ENCODE measurements at regions not wholly inside any gene's neighbourhood (a gene's known extent, or its start where the extent isn't known, plus 50 kb on each side); places are given as distances from the start of the nearest gene placed in this dataset.

DNA sequence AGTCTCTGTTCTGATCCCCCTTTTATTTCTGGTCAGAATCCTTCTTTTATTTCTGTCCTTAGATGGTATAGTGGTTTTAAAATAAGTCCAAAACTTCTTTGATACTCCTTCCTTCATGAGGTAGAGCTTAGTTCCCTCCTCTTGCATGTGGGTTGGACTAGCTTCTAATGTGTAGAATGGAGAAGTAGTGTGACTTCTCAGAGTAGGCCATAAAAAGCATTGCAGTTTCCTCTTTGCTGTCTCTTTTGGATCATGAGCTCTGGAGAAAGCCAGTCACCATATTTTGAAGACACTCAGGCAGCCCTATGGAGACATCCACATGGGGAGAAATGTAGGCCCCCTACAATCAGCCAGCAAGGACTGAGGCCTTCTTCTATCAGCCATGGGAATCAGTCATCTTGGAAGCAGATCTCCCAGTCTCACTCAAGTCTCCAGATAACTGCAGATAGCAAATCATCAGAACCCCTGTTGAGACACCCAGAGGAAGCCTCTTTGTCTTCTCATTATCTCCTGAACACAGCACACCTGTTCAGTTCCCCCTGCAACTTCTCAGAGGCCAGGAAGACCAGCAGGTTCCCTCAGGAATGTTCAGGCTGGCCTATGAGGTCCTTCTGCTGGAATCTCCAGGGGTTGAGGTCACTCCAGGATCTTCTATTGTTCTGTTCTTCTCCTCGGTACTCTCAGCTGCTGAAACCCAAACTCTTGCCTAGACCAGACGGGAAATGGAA lies 511.9 kb upstream of the ZMIZ1 start:
- TF ChIP-seq ZBTB7A (IDR thresholded peaks at IDR 0.05; ENCODE audit: low read depth) (no peak), TEAD4 (IDR thresholded peaks at IDR 0.05) (peak; percentile 69)

- peak; percentile 64 for TF ChIP-seq YY1 (IDR thresholded peaks at IDR 0.05; ENCODE audit: low read depth)
- no peak for TF ChIP-seq CREB1 (IDR thresholded peaks at IDR 0.05; ENCODE audit: low read depth)
- TF ChIP-seq TCF12 (IDR thresholded peaks at IDR 0.05; ENCODE audit: low read depth) = peak; percentile 73; the same call in 1 of the 2 replicates
- TF ChIP-seq NFIC (IDR thresholded peaks at IDR 0.05) = peak; percentile 79
- peak; percentile 47; the same call in 1 of the 2 replicates for TF ChIP-seq ZBTB7A (IDR thresholded peaks at IDR 0.05; ENCODE audit: low read depth)
- TF ChIP-seq TEAD4 (IDR thresholded peaks at IDR 0.05) = peak; percentile 70
- TF ChIP-seq TAF1 (IDR thresholded peaks at IDR 0.05; ENCODE audit: low read depth) = no peak
- TF ChIP-seq EGR1 (IDR thresholded peaks at IDR 0.05) = no peak
- peak; percentile 39 for TF ChIP-seq MAX (IDR thresholded peaks at IDR 0.05)
- TF ChIP-seq, protein P1, sequence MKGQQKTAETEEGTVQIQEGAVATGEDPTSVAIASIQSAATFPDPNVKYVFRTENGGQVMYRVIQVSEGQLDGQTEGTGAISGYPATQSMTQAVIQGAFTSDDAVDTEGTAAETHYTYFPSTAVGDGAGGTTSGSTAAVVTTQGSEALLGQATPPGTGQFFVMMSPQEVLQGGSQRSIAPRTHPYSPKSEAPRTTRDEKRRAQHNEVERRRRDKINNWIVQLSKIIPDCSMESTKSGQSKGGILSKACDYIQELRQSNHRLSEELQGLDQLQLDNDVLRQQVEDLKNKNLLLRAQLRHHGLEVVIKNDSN (IDR thresholded peaks at IDR 0.05) = 0 out of 2 replicates have a peak, but pooled peaks have one; percentile 10
- TF ChIP-seq, protein P2, sequence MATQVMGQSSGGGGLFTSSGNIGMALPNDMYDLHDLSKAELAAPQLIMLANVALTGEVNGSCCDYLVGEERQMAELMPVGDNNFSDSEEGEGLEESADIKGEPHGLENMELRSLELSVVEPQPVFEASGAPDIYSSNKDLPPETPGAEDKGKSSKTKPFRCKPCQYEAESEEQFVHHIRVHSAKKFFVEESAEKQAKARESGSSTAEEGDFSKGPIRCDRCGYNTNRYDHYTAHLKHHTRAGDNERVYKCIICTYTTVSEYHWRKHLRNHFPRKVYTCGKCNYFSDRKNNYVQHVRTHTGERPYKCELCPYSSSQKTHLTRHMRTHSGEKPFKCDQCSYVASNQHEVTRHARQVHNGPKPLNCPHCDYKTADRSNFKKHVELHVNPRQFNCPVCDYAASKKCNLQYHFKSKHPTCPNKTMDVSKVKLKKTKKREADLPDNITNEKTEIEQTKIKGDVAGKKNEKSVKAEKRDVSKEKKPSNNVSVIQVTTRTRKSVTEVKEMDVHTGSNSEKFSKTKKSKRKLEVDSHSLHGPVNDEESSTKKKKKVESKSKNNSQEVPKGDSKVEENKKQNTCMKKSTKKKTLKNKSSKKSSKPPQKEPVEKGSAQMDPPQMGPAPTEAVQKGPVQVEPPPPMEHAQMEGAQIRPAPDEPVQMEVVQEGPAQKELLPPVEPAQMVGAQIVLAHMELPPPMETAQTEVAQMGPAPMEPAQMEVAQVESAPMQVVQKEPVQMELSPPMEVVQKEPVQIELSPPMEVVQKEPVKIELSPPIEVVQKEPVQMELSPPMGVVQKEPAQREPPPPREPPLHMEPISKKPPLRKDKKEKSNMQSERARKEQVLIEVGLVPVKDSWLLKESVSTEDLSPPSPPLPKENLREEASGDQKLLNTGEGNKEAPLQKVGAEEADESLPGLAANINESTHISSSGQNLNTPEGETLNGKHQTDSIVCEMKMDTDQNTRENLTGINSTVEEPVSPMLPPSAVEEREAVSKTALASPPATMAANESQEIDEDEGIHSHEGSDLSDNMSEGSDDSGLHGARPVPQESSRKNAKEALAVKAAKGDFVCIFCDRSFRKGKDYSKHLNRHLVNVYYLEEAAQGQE (IDR thresholded peaks at IDR 0.05; ENCODE audit: low read depth) = no peak
- TF ChIP-seq CEBPB (IDR thresholded peaks at IDR 0.05) = peak; percentile 88
- peak; percentile 68; the same call in 1 of the 2 replicates for TF ChIP-seq FOXM1 (IDR thresholded peaks at IDR 0.05; ENCODE audit: borderline replicate concordance, low read depth)
- 0 out of 2 replicates have a peak, but pooled peaks have one; percentile 2 for TF ChIP-seq RAD21 (IDR thresholded peaks at IDR 0.05; ENCODE audit: low read depth)
- peak; percentile 77; the same call in 1 of the 2 replicates for TF ChIP-seq EP300 (IDR thresholded peaks at IDR 0.05; ENCODE audit: borderline replicate concordance)
These were observed 511.3 kb upstream of the ZMIZ1 start for GRCh38 chr10:78557433-78557925.

DNA sequence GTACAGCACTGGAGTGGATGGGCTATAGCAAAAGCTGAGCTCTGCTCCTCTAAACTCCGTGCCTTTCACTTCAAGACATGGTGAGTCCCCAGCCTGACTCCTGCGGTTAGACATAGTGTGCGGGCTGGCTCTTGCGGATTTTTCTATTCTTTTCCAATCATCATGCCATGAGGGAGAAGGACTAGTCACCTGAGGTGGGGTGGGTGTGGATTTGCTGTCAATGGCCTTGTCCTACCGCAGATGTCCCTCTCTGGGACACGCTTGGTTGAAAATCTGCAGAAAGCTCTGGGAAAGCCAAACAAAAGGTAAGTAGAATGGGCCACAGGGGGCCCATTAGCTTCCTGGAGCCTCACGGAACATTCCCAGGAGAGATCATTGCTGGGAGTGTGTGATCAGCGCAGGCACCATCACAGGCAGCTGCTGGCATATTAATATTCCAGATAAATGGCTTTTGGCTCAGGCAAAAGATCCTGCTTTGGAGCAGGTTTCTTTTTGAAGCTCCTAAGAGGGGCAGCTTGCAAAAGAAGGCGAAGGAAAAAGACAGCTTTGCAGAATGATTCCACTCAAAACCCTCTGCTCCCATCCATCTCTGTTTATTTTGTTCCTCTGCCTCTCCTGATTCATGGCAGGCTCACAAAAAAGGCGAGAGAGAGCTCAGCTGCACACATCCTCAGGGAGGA lies 509.0 kb upstream of the ZMIZ1 start:
- peak; percentile 83 for TF ChIP-seq EP300 (IDR thresholded peaks at IDR 0.05; ENCODE audit: borderline replicate concordance)
- no peak for TF ChIP-seq CREB1 (IDR thresholded peaks at IDR 0.05; ENCODE audit: low read depth)
- no peak for TF ChIP-seq ZBTB7A (IDR thresholded peaks at IDR 0.05; ENCODE audit: low read depth)
- TF ChIP-seq, protein P1 (IDR thresholded peaks at IDR 0.05) = no peak
- TF ChIP-seq RAD21 (IDR thresholded peaks at IDR 0.05; ENCODE audit: low read depth) = no peak
- TF ChIP-seq TEAD4 (IDR thresholded peaks at IDR 0.05) = peak; percentile 60
- TF ChIP-seq FOXM1 (IDR thresholded peaks at IDR 0.05; ENCODE audit: borderline replicate concordance, low read depth) = peak; percentile 42; the same call in 1 of the 2 replicates
- no peak for TF ChIP-seq EGR1 (IDR thresholded peaks at IDR 0.05)
- TF ChIP-seq YY1 (IDR thresholded peaks at IDR 0.05; ENCODE audit: low read depth) = peak; percentile 46; the same call in 1 of the 2 replicates
- peak; percentile 85 for TF ChIP-seq TCF12 (IDR thresholded peaks at IDR 0.05; ENCODE audit: low read depth)
- TF ChIP-seq NFIC (IDR thresholded peaks at IDR 0.05) = peak; percentile 58
- 0 out of 2 replicates have a peak, but pooled peaks have one; percentile 11 for TF ChIP-seq TAF1 (IDR thresholded peaks at IDR 0.05; ENCODE audit: low read depth)
- TF ChIP-seq CEBPB (IDR thresholded peaks at IDR 0.05) = no peak
- TF ChIP-seq, protein P2 (IDR thresholded peaks at IDR 0.05; ENCODE audit: low read depth) = no peak
- TF ChIP-seq MAX (IDR thresholded peaks at IDR 0.05) = 0 out of 2 replicates have a peak, but pooled peaks have one; percentile 9

DNA sequence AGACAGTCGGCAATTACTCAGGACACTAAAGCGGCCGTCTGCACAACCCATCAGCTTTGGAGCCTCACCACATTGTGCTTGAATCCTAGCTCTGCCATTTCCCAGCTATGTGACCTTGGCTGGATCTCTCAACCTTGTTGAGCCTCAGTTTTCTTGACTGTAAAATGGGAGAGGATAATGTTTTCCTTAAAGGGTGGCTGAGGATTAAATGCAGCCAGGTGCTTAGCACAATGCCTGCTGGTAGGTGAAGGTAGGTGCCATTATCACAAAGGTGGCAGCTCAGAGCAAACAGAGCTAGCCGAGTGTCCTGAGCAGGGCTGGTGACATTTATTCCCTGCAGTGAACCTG lies 508.5 kb upstream of the ZMIZ1 start:
- TF ChIP-seq TEAD4 (IDR thresholded peaks at IDR 0.05) (no peak), YY1 (IDR thresholded peaks at IDR 0.05; ENCODE audit: low read depth) (no peak), EP300 (IDR thresholded peaks at IDR 0.05; ENCODE audit: borderline replicate concordance) (no peak), FOXM1 (IDR thresholded peaks at IDR 0.05; ENCODE audit: borderline replicate concordance, low read depth) (no peak), CEBPB (IDR thresholded peaks at IDR 0.05) (no peak), ZBTB7A (IDR thresholded peaks at IDR 0.05; ENCODE audit: low read depth) (no peak), EGR1 (IDR thresholded peaks at IDR 0.05) (no peak), MAX (IDR thresholded peaks at IDR 0.05) (no peak), TAF1 (IDR thresholded peaks at IDR 0.05; ENCODE audit: low read depth) (no peak)

DNA sequence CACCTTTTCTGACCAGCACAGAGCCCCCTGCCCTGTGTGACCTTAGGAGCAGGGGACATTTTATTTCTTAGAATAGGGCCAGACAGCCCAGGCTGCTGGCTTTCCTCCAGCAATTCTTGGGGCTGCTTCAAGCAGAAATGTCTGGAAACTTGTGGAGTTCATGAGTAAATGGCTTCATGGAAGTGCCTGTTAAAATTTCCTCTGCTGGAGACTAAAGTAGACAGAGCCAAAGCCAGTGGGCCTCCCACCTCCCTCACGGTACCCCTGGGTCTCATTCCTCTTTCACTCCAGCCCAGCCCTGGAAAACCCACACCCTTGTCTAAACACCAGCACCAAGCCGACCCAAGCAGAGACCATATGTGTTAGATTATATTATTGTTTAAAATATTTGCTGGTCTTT lies 505.5 kb upstream of the ZMIZ1 start:
- TF ChIP-seq, protein P2 (IDR thresholded peaks at IDR 0.05; ENCODE audit: low read depth) = no peak
- TF ChIP-seq YY1 (IDR thresholded peaks at IDR 0.05; ENCODE audit: low read depth) (no peak), TAF1 (IDR thresholded peaks at IDR 0.05; ENCODE audit: low read depth) (no peak), NFIC (IDR thresholded peaks at IDR 0.05) (no peak), CREB1 (IDR thresholded peaks at IDR 0.05; ENCODE audit: low read depth) (no peak), TEAD4 (IDR thresholded peaks at IDR 0.05) (no peak), ZBTB7A (IDR thresholded peaks at IDR 0.05; ENCODE audit: low read depth) (no peak), FOXM1 (IDR thresholded peaks at IDR 0.05; ENCODE audit: borderline replicate concordance, low read depth) (no peak), EGR1 (IDR thresholded peaks at IDR 0.05) (no peak), CEBPB (IDR thresholded peaks at IDR 0.05) (no peak)

Measured in Ishikawa (cell line).